ENCODE measurements at regions not wholly inside any gene's neighbourhood (a gene's known extent, or its start where the extent isn't known, plus 50 kb on each side); places are given as distances from the start of the nearest gene placed in this dataset.
"Not testable (repeated sequence)": the region's sequence is repeated elsewhere in the genome, so short reads cannot be mapped to it uniquely, and the experiment has no call there.

DNA sequence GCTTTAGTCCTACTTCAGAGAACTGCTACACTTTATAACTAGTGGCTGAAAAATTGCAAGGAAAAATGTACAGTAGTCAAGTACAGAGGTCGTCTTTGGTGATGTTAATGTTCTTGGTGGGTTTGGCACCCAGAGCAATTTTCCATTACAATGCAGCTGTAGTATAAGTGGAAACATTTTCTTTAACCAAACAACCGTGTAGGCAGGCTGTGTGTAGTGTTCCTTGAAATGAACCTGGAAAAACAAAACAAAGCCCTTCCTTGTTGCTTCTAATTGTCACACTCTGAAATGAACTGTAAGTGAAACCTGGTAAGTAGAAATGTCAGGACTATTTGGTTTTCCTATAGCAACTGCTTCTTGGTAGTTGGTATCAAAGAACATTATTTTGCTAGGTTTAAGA, 256.9 kb downstream of the MDFIC start:
- DNase-seq (ENCODE audit: low read depth): no peak
- no peaks in the 10 kb centered on the region for H3K27me3 ChIP-seq (ENCODE audit: control insufficient read depth, insufficient read depth, low read length)
- no peak overlapping the region for H3K4me3 ChIP-seq (ENCODE audit: low read depth, low read length)
- TF ChIP-seq, protein P1, sequence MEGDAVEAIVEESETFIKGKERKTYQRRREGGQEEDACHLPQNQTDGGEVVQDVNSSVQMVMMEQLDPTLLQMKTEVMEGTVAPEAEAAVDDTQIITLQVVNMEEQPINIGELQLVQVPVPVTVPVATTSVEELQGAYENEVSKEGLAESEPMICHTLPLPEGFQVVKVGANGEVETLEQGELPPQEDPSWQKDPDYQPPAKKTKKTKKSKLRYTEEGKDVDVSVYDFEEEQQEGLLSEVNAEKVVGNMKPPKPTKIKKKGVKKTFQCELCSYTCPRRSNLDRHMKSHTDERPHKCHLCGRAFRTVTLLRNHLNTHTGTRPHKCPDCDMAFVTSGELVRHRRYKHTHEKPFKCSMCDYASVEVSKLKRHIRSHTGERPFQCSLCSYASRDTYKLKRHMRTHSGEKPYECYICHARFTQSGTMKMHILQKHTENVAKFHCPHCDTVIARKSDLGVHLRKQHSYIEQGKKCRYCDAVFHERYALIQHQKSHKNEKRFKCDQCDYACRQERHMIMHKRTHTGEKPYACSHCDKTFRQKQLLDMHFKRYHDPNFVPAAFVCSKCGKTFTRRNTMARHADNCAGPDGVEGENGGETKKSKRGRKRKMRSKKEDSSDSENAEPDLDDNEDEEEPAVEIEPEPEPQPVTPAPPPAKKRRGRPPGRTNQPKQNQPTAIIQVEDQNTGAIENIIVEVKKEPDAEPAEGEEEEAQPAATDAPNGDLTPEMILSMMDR (IDR thresholded peaks at IDR 0.05; ENCODE audit: insufficient read depth, low read length, severe bottlenecking): no peak
- no peaks in the 10 kb centered on the region for H3K36me3 ChIP-seq (ENCODE audit: control insufficient read depth, insufficient read depth, low read length)
- FAIRE-seq: no peak

DNA sequence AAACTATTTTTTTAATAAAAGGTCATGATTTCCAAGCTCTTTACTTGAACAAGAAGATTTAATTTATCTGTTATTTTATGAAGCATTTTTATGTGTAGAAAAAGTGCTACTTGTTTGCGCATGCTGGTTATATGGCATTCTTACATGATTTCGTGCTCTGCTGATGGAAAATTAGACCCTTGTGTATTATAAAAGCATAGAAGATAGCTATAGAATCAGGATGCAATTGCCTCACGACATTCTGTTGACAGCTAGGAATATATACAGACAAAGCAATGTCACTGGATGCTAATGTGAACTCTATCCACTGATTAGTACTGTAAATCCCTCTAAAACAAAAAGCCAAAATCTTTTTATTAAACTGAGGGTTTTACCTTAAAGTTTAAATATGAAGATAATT, 255.9 kb downstream of the MDFIC start:
- FAIRE-seq (no peak), DNase-seq (ENCODE audit: low read depth) (no peak)
- TF ChIP-seq, protein P1 (IDR thresholded peaks at IDR 0.05; ENCODE audit: insufficient read depth, low read length, severe bottlenecking): no peak
- Histone ChIP-seq H3K27me3 (ENCODE audit: control insufficient read depth, insufficient read depth, low read length) (no peaks in the 10 kb centered on the region), H3K4me3 (ENCODE audit: low read depth, low read length) (no peak overlapping the region), H3K36me3 (ENCODE audit: control insufficient read depth, insufficient read depth, low read length) (no peaks in the 10 kb centered on the region)

DNA sequence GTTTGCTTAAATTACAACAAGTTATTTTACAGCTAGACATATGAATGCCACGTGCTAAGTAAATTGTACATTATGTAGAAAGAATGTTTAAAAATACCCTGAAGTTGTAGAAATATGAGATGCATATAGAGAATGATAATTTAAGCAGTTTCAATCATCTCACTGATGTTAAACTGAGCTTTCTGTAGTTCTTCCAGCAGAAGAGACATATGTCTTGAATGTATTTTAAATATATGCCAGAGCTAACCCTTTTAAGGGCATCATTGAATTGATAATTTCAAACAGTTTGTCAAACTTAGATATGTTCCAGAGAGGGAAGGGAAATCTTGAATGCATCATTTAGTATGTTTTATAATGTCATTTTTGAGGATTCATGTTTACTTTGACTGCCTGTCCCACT, 255.2 kb downstream of the MDFIC start:
- DNase-seq (ENCODE audit: low read depth): no peak
- TF ChIP-seq, protein P1 (IDR thresholded peaks at IDR 0.05; ENCODE audit: insufficient read depth, low read length, severe bottlenecking): no peak
- H3K27me3 ChIP-seq (ENCODE audit: control insufficient read depth, insufficient read depth, low read length): no peaks in the 10 kb centered on the region
- FAIRE-seq: no peak
- no peaks in the 10 kb centered on the region for H3K36me3 ChIP-seq (ENCODE audit: control insufficient read depth, insufficient read depth, low read length)
- H3K4me3 ChIP-seq (ENCODE audit: low read depth, low read length): no peak overlapping the region

DNA sequence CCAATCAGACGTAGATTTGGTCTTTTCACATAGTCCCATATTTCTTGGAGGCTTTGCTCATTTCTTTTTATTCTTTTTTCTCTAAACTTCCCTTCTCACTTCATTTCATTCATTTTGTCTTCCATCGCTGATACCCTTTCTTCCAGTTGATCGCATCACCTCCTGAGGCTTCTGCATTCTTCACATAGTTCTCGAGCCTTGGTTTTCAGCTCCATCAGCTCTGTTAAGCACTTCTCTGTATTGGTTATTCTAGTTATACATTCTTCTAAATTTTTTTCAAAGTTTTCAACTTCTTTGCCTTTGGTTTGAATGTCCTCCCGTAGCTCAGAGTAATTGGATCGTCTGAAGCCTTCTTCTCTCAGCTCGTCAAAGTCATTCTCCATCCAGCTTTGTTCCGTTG, 250.5 kb downstream of the MDFIC start:
- not testable (repeated sequence) for FAIRE-seq; H3K36me3 ChIP-seq (ENCODE audit: control insufficient read depth, insufficient read depth, low read length); H3K27me3 ChIP-seq (ENCODE audit: control insufficient read depth, insufficient read depth, low read length); DNase-seq (ENCODE audit: low read depth); H3K4me3 ChIP-seq (ENCODE audit: low read depth, low read length)

DNA sequence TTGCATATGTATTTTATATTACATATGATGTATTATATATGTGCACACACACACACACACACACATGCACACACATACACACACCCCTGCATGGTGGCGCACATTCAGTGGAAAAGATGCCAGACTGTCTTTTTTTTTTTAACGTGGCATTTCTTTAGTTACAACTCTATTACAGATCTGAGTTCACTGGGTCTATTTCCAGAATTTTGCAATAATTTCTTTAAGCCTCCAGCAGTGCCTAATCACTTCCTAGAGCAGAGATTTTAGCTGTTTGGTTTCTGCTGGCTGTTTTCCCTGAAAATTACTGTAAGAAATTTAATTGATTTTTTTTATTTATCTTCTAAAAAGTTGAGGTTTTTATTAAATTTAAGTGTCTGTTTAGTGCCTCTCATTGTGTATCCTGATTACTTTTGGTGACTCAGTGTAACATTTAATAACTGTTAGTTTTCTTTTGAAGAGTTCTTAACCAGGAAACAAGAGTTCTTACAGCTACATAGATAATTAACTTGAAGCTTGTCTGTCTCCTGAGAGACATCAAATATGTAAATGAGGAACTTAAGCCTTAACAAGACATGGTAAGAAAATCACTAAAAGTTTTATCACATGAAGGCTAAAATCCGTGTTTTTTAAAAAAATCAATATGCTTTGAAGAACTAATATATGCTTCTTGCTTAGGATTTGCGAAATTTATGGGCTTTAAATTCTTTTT, 232.0 kb downstream of the MDFIC start:
- Histone ChIP-seq H3K27me3 (ENCODE audit: control insufficient read depth, insufficient read depth, low read length) (no peaks in the 10 kb centered on the region), H3K36me3 (ENCODE audit: control insufficient read depth, insufficient read depth, low read length) (no peaks in the 10 kb centered on the region), H3K4me3 (ENCODE audit: low read depth, low read length) (no peak overlapping the region)
- TF ChIP-seq, protein P1 (IDR thresholded peaks at IDR 0.05; ENCODE audit: insufficient read depth, low read length, severe bottlenecking): no peak
- no peak for FAIRE-seq
- DNase-seq (ENCODE audit: low read depth): no peak

DNA sequence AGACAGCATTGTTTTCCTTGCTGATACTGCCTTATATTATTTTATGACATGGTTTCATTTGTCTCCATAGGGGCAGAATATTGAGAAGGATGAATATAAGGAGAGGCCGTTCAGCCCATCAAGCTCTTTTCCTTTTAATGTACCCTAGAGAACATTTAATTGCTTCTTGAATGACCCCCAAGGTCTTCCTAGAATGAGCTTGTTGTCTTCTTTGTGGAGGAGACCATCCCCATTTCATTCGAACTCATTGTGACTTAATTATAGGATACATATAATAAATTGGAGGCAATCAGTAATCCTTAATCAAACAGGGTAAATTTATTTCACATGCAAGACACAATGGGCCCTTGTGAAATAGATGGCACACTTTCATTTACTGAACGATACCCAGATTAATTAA, 231.3 kb downstream of the MDFIC start:
- no peak for DNase-seq (ENCODE audit: low read depth)

More for the DNA sequence above, 231.3 kb downstream of the MDFIC start:
- FAIRE-seq: no peak
- Histone ChIP-seq H3K36me3 (ENCODE audit: control insufficient read depth, insufficient read depth, low read length) (no peaks in the 10 kb centered on the region), H3K27me3 (ENCODE audit: control insufficient read depth, insufficient read depth, low read length) (no peaks in the 10 kb centered on the region), H3K4me3 (ENCODE audit: low read depth, low read length) (no peak overlapping the region)
- TF ChIP-seq, protein P1 (IDR thresholded peaks at IDR 0.05; ENCODE audit: insufficient read depth, low read length, severe bottlenecking): no peak
